Neural cell (in vitro differentiated cells): ENCODE measurements at regions not wholly inside any gene's neighbourhood (a gene's known extent, or its start where the extent isn't known, plus 50 kb on each side); places are given as distances from the start of the nearest gene placed in this dataset.

Experiments
- H2AFZ ChIP-seq: fragments of 200-600, 300-800 bp; sonication (generic), shearing (Covaris generic); 2 replicates; pipeline ENCODE4 v1.6.0; 2014; ENCODE audit warnings: low read depth, mild to moderate bottlenecking, antibody characterized with exemption, low read length, moderate library complexity
- H3F3A ChIP-seq: fragments of 200-600 bp; shearing (Covaris generic); 2 replicates; pipeline ENCODE4 v1.6.1; 2016; ENCODE audit warnings: mild to moderate bottlenecking, moderate library complexity, mixed read lengths, antibody characterized with exemption, low read length; ENCODE audit not compliant: insufficient read depth, poor library complexity, severe bottlenecking
- H3K27ac ChIP-seq: fragments of 200-600, 300-800 bp; sonication (generic), shearing (Covaris generic); 2 replicates; pipeline ENCODE4 v1.5.1; 2014; ENCODE audit warnings: mild to moderate bottlenecking, low read length, moderate library complexity
- H3K27me3 ChIP-seq: fragments of 300-800, 200-600 bp; sonication (generic), shearing (Covaris generic); 2 replicates; pipeline ENCODE4 v1.6.0; 2014; ENCODE audit warnings: mild to moderate bottlenecking, low read depth, low read length, moderate library complexity; ENCODE audit not compliant: insufficient read depth
- H3K36me3 ChIP-seq: fragments of 300-800, 200-600 bp; sonication (generic), shearing (Covaris generic); 2 replicates; pipeline ENCODE4 v1.5.1; 2014; ENCODE audit warnings: mild to moderate bottlenecking, antibody characterized with exemption, low read length, moderate library complexity; ENCODE audit not compliant: insufficient read depth
- H3K4me2 ChIP-seq: fragments of 300-800, 200-600 bp; sonication (generic), shearing (Covaris generic); 2 replicates; pipeline ENCODE4 v1.6.0; 2014; ENCODE audit warnings: mild to moderate bottlenecking, low read length
- H3K4me3 ChIP-seq: fragments of 300-800, 200-600 bp; sonication (generic), shearing (Covaris generic); 2 replicates; pipeline ENCODE4 v1.5.1; 2014; ENCODE audit warnings: mild to moderate bottlenecking, low read length, moderate library complexity
- H3K79me2 ChIP-seq: fragments of 200-600 bp; shearing (Covaris generic); replicated peaks from 2 replicates; pipeline ENCODE4 v1.6.0; 2014; ENCODE audit warnings: mild to moderate bottlenecking, low read length, moderate library complexity; ENCODE audit not compliant: insufficient read depth
- H3K9ac ChIP-seq: fragments of 300-800, 200-600 bp; sonication (generic), shearing (Covaris generic); 2 replicates; pipeline ENCODE4 v1.6.1; 2016; ENCODE audit warnings: mild to moderate bottlenecking, low read length, mixed read lengths
- H3K9me2 ChIP-seq: fragments of 200-600 bp; shearing (Covaris generic); 2 replicates; pipeline ENCODE4 v1.6.1; 2016; ENCODE audit warnings: mild to moderate bottlenecking, low read length, mixed read lengths; ENCODE audit not compliant: insufficient read depth
- H3K9me3 ChIP-seq: fragments of 200-600, 300-800 bp; sonication (generic), shearing (Covaris generic); 2 replicates; pipeline ENCODE4 v1.6.1; 2016; ENCODE audit warnings: mild to moderate bottlenecking, mixed run types, low read length, moderate library complexity, mixed read lengths
- H4K20me1 ChIP-seq: fragments of 200-600 bp; shearing (Covaris generic); 2 replicates; pipeline ENCODE4 v1.6.1; 2016; ENCODE audit warnings: mild to moderate bottlenecking, mixed run types; ENCODE audit not compliant: insufficient read depth
- EP300 ChIP-seq: fragments of 450-650 bp; conservative IDR thresholded peaks from 2 replicates; pipeline ENCODE4 v1.6.1; 2014; ENCODE audit warnings: antibody characterized with exemption, mild to moderate bottlenecking, moderate library complexity; ENCODE audit not compliant: poor library complexity, severe bottlenecking
- EZH2 ChIP-seq: fragments of 200-600, 300-800 bp; shearing (Covaris generic), sonication (generic); IDR thresholded peaks from 2 replicates; pipeline ENCODE4 v1.6.1; 2014; ENCODE audit warnings: antibody characterized with exemption, low read length, borderline replicate concordance, mild to moderate bottlenecking; ENCODE audit not compliant: insufficient read depth, poor library complexity, severe bottlenecking
- MXI1 ChIP-seq: fragments of 450-650 bp; conservative IDR thresholded peaks from 2 replicates; pipeline ENCODE4 v1.6.1; 2014; ENCODE audit warnings: antibody characterized with exemption, mild to moderate bottlenecking; ENCODE audit not compliant: poor library complexity, severe bottlenecking
- POLR2AphosphoS5 ChIP-seq: IDR thresholded peaks from 2 replicates; pipeline ENCODE4 v1.6.1; 2012
- RAD21 ChIP-seq: fragments of 450-650 bp; conservative IDR thresholded peaks from 2 replicates; pipeline ENCODE4 v1.6.1; 2014; ENCODE audit warnings: antibody characterized with exemption, mild to moderate bottlenecking, moderate library complexity
- SMC3 ChIP-seq: fragments of 450-650 bp; conservative IDR thresholded peaks from 2 replicates; pipeline ENCODE4 v1.6.1; 2014; ENCODE audit warnings: antibody characterized with exemption, mild to moderate bottlenecking, moderate library complexity; ENCODE audit not compliant: poor library complexity
- TAF1 ChIP-seq: IDR thresholded peaks from 2 replicates; pipeline ENCODE4 v1.6.1; 2012; ENCODE audit warnings: low read depth
- TF ChIP-seq, protein P1 (sequence below): fragments of 450-650 bp; IDR thresholded peaks from 2 replicates; pipeline ENCODE4 v1.5.1; 2014; ENCODE audit warnings: antibody characterized with exemption, mild to moderate bottlenecking, moderate library complexity; ENCODE audit not compliant: poor library complexity, severe bottlenecking
- TF ChIP-seq, protein P2 (sequence below): IDR thresholded peaks from 2 replicates; pipeline ENCODE4 v1.6.1; 2012; ENCODE audit warnings: borderline replicate concordance

DNA sequence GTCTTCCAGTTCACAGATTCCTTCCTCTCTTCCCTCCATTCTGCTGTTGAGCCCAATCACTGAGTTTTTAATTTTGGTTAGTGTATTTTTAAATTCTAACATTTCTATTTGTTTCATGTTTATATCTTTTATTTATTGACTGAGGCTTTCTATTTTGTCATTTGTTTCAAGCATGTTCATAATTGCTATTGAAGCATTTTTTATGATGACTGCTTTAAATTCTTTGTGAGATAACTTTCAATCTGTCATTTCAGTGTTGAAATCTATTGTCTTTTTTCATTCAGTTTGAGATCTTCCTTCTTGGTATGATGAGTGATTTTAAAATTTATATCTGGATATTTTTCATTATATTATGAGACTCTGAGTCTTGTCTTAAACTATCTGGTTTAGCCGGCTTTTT, 192.3 kb downstream of the RPLP1 start:
- no peaks in the 10 kb centered on the region for H3K9me2 ChIP-seq
- no peak overlapping the region for H3K4me3 ChIP-seq
- no peaks in the 10 kb centered on the region for H3F3A ChIP-seq
- H3K27ac ChIP-seq, result no peak overlapping the region
- H3K4me2 ChIP-seq, result no peak overlapping the region
- H3K9ac ChIP-seq, result no peak overlapping the region
- H3K36me3 ChIP-seq, result no peaks in the 10 kb centered on the region
- H3K9me3 ChIP-seq, result no peaks in the 10 kb centered on the region
- no peaks in the 10 kb centered on the region for H3K79me2 ChIP-seq
- H4K20me1 ChIP-seq, result no peaks in the 10 kb centered on the region
- H2AFZ ChIP-seq, result no peak overlapping the region
- no peaks in the 10 kb centered on the region for H3K27me3 ChIP-seq
- TF ChIP-seq MXI1 (no peak), RAD21 (no peak), POLR2AphosphoS5 (no peak), TAF1 (no peak), EP300 (no peak), SMC3 (no peak), EZH2 (no peak)
- TF ChIP-seq, protein P1, sequence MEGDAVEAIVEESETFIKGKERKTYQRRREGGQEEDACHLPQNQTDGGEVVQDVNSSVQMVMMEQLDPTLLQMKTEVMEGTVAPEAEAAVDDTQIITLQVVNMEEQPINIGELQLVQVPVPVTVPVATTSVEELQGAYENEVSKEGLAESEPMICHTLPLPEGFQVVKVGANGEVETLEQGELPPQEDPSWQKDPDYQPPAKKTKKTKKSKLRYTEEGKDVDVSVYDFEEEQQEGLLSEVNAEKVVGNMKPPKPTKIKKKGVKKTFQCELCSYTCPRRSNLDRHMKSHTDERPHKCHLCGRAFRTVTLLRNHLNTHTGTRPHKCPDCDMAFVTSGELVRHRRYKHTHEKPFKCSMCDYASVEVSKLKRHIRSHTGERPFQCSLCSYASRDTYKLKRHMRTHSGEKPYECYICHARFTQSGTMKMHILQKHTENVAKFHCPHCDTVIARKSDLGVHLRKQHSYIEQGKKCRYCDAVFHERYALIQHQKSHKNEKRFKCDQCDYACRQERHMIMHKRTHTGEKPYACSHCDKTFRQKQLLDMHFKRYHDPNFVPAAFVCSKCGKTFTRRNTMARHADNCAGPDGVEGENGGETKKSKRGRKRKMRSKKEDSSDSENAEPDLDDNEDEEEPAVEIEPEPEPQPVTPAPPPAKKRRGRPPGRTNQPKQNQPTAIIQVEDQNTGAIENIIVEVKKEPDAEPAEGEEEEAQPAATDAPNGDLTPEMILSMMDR, result no peak
- TF ChIP-seq, protein P2, sequence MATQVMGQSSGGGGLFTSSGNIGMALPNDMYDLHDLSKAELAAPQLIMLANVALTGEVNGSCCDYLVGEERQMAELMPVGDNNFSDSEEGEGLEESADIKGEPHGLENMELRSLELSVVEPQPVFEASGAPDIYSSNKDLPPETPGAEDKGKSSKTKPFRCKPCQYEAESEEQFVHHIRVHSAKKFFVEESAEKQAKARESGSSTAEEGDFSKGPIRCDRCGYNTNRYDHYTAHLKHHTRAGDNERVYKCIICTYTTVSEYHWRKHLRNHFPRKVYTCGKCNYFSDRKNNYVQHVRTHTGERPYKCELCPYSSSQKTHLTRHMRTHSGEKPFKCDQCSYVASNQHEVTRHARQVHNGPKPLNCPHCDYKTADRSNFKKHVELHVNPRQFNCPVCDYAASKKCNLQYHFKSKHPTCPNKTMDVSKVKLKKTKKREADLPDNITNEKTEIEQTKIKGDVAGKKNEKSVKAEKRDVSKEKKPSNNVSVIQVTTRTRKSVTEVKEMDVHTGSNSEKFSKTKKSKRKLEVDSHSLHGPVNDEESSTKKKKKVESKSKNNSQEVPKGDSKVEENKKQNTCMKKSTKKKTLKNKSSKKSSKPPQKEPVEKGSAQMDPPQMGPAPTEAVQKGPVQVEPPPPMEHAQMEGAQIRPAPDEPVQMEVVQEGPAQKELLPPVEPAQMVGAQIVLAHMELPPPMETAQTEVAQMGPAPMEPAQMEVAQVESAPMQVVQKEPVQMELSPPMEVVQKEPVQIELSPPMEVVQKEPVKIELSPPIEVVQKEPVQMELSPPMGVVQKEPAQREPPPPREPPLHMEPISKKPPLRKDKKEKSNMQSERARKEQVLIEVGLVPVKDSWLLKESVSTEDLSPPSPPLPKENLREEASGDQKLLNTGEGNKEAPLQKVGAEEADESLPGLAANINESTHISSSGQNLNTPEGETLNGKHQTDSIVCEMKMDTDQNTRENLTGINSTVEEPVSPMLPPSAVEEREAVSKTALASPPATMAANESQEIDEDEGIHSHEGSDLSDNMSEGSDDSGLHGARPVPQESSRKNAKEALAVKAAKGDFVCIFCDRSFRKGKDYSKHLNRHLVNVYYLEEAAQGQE, result no peak

DNA sequence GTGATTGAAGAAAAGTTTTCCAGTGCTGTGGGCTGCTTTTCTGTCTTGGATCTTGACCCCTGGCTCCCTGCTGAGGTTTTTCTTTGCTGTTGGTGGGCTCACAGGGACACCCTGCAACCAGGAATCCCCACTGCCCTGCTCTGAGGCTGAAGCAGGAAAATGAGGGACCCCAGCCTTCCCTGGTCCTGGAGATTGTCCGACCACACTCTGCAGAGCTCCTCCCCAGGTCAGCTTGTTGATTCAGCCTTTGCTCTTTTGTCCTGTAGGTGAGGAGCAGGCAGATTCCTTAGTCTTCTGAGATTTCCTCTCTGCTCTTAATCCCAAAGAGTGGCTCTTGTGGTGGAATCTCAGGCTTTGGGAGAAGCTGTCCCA, 194.5 kb downstream of the RPLP1 start:
- Histone ChIP-seq H3K9me2 (no peaks in the 10 kb centered on the region), H3F3A (no peaks in the 10 kb centered on the region), H3K4me2 (no peak overlapping the region)

More for the DNA sequence above, 194.5 kb downstream of the RPLP1 start:
- TF ChIP-seq, protein P1, result no peak
- TF ChIP-seq RAD21, result no peak
- TF ChIP-seq EZH2, result no peak
- no peak for TF ChIP-seq SMC3
- no peak for TF ChIP-seq POLR2AphosphoS5
- TF ChIP-seq TAF1, result no peak
- no peak for TF ChIP-seq MXI1
- no peak for TF ChIP-seq EP300
- TF ChIP-seq, protein P2, result no peak
- Histone ChIP-seq H2AFZ (no peak overlapping the region), H3K79me2 (no peaks in the 10 kb centered on the region), H3K9ac (no peak overlapping the region), H3K9me3 (no peaks in the 10 kb centered on the region), H4K20me1 (no peaks in the 10 kb centered on the region), H3K27ac (no peak overlapping the region), H3K36me3 (no peaks in the 10 kb centered on the region), H3K4me3 (no peak overlapping the region), H3K27me3 (no peaks in the 10 kb centered on the region)
